Neural progenitor cell (in vitro differentiated cells): ENCODE measurements at regions not wholly inside any gene's neighbourhood (a gene's known extent, or its start where the extent isn't known, plus 50 kb on each side); places are given as distances from the start of the nearest gene placed in this dataset.
A peak's percentile ranks its signal among the peaks of the same experiment; 100 is the strongest.

Experiments
- DNase-seq: peaks from one replicate; pipeline ENCODE4 v3.0.0-alpha.2; 2016; ENCODE audit warnings: low spot score
- H2AFZ ChIP-seq: fragments of 200-600 bp; sonication (generic); replicated peaks from 2 replicates; pipeline ENCODE4 v1.6.1; 2016; ENCODE audit warnings: antibody characterized with exemption
- H3F3A ChIP-seq: fragments of 200-600 bp; sonication (generic); 2 replicates; pipeline ENCODE4 v1.6.1; 2016; ENCODE audit warnings: antibody characterized with exemption, low read depth
- H3K27ac ChIP-seq: fragments of 200-600 bp; sonication (generic); 2 replicates; pipeline ENCODE4 v1.5.1; 2016; ENCODE audit warnings: mild to moderate bottlenecking
- H3K27me3 ChIP-seq: fragments of 200-600 bp; sonication (generic); 2 replicates; pipeline ENCODE4 v1.6.1; 2016; ENCODE audit warnings: mild to moderate bottlenecking, moderate library complexity
- H3K36me3 ChIP-seq: fragments of 200-600 bp; sonication (generic); 2 replicates; pipeline ENCODE4 v1.5.1; 2016
- H3K4me1 ChIP-seq: fragments of 200-600 bp; sonication (generic); 2 replicates; pipeline ENCODE4 v1.6.1; 2016; ENCODE audit warnings: mixed run types
- H3K4me2 ChIP-seq: fragments of 200-600 bp; sonication (generic); 2 replicates; pipeline ENCODE4 v1.6.1; 2016
- H3K4me3 ChIP-seq: fragments of 200-600 bp; sonication (generic); 2 replicates; pipeline ENCODE4 v1.5.1; 2016
- H3K79me2 ChIP-seq: fragments of 200-600 bp; sonication (generic); 2 replicates; pipeline ENCODE4 v1.6.1; 2016; ENCODE audit warnings: low read depth
- H3K9ac ChIP-seq: fragments of 200-600 bp; sonication (generic); 2 replicates; pipeline ENCODE4 v1.6.1; 2016
- H3K9me3 ChIP-seq: fragments of 200-600 bp; sonication (generic); 2 replicates; pipeline ENCODE4 v1.5.1; 2016; ENCODE audit warnings: low read depth
- H4K20me1 ChIP-seq: fragments of 200-600 bp; sonication (generic); 2 replicates; pipeline ENCODE4 v1.6.1; 2016; ENCODE audit warnings: low read depth
- H3K27ac Mint-ChIP-seq: 3 replicates; pipeline ENCODE4 v1.8.0; 2021; ENCODE audit warnings: mixed read lengths
- H3K27me3 Mint-ChIP-seq: 2 replicates; pipeline ENCODE4 v1.8.0; 2022; ENCODE audit warnings: low read depth, mild to moderate bottlenecking, inconsistent platforms, moderate library complexity, mixed read lengths; ENCODE audit not compliant: insufficient read depth
- H3K36me3 Mint-ChIP-seq: 3 replicates; pipeline ENCODE4 v1.8.0; 2021; ENCODE audit warnings: mixed read lengths
- H3K4me1 Mint-ChIP-seq: 3 replicates; pipeline ENCODE4 v1.8.0; 2021; ENCODE audit warnings: mixed read lengths
- H3K4me3 Mint-ChIP-seq: 3 replicates; pipeline ENCODE4 v1.8.0; 2021; ENCODE audit warnings: mild to moderate bottlenecking, moderate library complexity, mixed read lengths
- H3K9me3 Mint-ChIP-seq: 3 replicates; pipeline ENCODE4 v1.8.0; 2020; ENCODE audit warnings: mixed read lengths
- EZH2 ChIP-seq: fragments of 200-600 bp; sonication (generic); IDR thresholded peaks from 2 replicates; pipeline ENCODE4 v1.6.1; 2017; ENCODE audit warnings: antibody characterized with exemption, mild to moderate bottlenecking, moderate library complexity
- EZH2phosphoT487 ChIP-seq: fragments of 200-600 bp; sonication (generic); IDR thresholded peaks from 2 replicates; pipeline ENCODE4 v1.6.1; 2017; ENCODE audit warnings: antibody characterized with exemption
- TF ChIP-seq, protein P1 (sequence below): fragments of 200-600 bp; sonication (generic); IDR thresholded peaks from 2 replicates; pipeline ENCODE4 v1.5.1; 2017; ENCODE audit warnings: antibody characterized with exemption, mild to moderate bottlenecking

DNA sequence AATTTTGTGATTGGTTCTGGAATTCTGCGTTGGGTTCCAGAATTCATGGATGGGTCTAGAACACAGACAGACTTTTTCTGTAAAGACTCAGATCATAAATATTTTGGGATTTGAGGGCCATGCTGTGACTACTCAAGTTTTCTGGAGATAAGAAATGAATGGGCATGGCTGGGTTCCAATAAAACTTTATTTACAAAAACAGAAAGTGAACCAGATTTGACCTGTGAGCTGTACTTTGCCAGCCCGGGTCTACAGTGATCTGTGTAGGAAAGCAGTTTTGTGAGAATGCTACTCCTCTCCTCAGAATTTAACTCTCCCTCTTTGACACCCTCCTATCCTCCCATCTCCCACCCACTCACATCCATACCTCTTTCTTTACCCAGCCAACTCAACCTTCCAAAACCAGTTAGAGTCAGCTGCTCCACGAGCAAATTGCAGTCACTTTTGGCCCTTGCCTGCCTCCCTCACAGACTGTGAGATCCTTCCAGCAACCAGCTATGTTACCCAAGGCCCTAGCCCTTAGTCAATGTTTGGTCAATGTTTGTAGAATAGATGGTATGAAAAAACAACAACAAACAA lies 312.8 kb upstream of the ZMIZ1 start:
- Histone ChIP-seq H3K4me2 (no peak overlapping the region), H3K4me1 (peaks cover 20% of the 10 kb centered on the region), H3K9ac (no peak overlapping the region), H3K4me3 (no peak overlapping the region), H3K36me3 (no peaks in the 10 kb centered on the region), H3K79me2 (no peaks in the 10 kb centered on the region), H4K20me1 (no peaks in the 10 kb centered on the region), H3K9me3 (no peaks in the 10 kb centered on the region), H3K27me3 (no peaks in the 10 kb centered on the region), H3K27ac (no peak overlapping the region), H3F3A (no peaks in the 10 kb centered on the region), H2AFZ (no peak overlapping the region)
- Mint-ChIP-seq H3K27me3 (peaks cover 17% of the 10 kb centered on the region), H3K4me1 (peaks cover 52% of the 10 kb centered on the region), H3K4me3 (no peak overlapping the region), H3K27ac (peak overlapping the region; percentile 70), H3K9me3 (no peaks in the 10 kb centered on the region), H3K36me3 (no peaks in the 10 kb centered on the region)
- DNase-seq = no peak
- TF ChIP-seq, protein P1, sequence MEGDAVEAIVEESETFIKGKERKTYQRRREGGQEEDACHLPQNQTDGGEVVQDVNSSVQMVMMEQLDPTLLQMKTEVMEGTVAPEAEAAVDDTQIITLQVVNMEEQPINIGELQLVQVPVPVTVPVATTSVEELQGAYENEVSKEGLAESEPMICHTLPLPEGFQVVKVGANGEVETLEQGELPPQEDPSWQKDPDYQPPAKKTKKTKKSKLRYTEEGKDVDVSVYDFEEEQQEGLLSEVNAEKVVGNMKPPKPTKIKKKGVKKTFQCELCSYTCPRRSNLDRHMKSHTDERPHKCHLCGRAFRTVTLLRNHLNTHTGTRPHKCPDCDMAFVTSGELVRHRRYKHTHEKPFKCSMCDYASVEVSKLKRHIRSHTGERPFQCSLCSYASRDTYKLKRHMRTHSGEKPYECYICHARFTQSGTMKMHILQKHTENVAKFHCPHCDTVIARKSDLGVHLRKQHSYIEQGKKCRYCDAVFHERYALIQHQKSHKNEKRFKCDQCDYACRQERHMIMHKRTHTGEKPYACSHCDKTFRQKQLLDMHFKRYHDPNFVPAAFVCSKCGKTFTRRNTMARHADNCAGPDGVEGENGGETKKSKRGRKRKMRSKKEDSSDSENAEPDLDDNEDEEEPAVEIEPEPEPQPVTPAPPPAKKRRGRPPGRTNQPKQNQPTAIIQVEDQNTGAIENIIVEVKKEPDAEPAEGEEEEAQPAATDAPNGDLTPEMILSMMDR = no peak
- TF ChIP-seq EZH2 (no peak), EZH2phosphoT487 (no peak)

DNA sequence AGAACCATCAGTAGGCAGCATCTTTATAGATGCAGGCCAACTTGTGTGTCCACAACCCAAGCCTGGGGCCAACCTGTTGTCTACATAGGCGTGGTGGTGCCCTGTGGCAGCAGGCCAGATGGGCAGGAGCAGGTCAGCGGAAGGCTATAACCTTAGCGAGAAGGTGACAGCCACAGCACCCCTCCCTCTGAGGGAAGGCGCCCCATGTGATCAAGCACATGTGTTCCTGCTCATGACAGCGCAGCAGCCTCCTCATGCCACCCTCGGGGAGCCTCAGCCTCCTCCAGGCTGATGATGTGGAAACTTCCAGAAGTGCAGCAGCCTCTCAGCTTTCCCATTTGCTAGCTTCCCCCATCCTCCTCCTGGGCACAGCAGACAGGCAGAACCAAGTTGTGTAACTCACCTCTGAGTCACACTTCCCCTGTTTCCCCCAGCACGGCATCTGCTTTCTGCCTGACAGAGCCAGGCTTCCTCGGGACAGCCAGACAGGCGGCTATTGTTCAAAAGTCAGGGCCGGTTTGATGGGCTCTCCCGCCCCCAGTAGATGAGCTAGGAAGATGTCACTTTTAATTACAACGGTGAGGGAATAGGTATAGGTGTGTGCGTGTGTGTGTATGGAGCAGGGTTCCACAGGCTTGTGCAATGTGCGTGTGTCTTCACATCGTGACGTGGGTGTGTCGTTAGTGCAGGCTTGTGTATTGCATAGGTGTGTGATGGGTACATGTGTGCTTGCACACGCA lies 312.0 kb upstream of the ZMIZ1 start:
- Histone ChIP-seq H2AFZ (no peak overlapping the region), H3K4me3 (no peak overlapping the region), H3F3A (no peaks in the 10 kb centered on the region), H3K27ac (no peak overlapping the region), H3K27me3 (no peaks in the 10 kb centered on the region), H3K36me3 (no peaks in the 10 kb centered on the region), H4K20me1 (no peaks in the 10 kb centered on the region), H3K79me2 (no peaks in the 10 kb centered on the region), H3K4me2 (no peak overlapping the region), H3K9ac (no peak overlapping the region), H3K9me3 (no peaks in the 10 kb centered on the region), H3K4me1 (peaks cover 20% of the 10 kb centered on the region)
- Mint-ChIP-seq H3K4me3 (no peak overlapping the region), H3K27me3 (peaks cover 18% of the 10 kb centered on the region), H3K4me1 (peaks cover 57% of the 10 kb centered on the region), H3K36me3 (no peaks in the 10 kb centered on the region), H3K9me3 (no peaks in the 10 kb centered on the region), H3K27ac (peak overlapping the region; percentile 33)
- DNase-seq = peak; percentile 44
- TF ChIP-seq, protein P1 = no peak
- TF ChIP-seq EZH2 = no peak
- no peak for TF ChIP-seq EZH2phosphoT487

DNA sequence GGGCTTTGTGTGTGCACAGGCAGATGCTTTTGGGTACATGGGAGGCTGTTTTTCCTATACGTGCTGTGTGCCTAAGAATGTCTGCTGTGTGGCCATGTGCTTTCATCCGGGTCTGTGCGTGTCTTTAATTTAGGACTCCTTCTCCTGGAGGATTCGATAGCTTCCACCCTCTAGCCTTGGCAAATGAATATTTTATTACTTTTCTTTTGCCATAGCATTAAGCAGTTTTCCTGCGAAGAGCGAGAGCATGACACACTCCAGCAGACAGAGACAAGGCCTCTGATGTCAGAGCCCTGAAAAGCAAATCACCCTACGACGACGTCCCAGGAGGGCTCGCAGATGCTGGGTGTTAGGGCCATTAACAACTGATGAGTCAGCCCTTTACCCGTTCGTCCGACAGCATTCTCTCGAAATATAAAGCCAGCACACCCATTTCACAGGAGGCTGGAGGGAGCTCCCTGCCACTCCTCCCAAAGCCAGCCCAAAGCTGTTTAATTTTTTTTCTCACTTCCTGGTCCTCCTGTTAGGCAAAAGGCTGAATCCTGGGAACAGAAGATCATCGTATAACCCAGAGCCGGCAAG lies 311.3 kb upstream of the ZMIZ1 start:
- Histone ChIP-seq H4K20me1 (no peaks in the 10 kb centered on the region), H3K27me3 (no peaks in the 10 kb centered on the region), H3K9ac (no peak overlapping the region), H3K79me2 (no peaks in the 10 kb centered on the region), H3K27ac (no peak overlapping the region), H3K36me3 (no peaks in the 10 kb centered on the region), H3K4me3 (no peak overlapping the region), H2AFZ (no peak overlapping the region), H3F3A (no peaks in the 10 kb centered on the region), H3K4me2 (no peak overlapping the region), H3K4me1 (peaks cover 20% of the 10 kb centered on the region), H3K9me3 (no peaks in the 10 kb centered on the region)
- H3K36me3 Mint-ChIP-seq = no peaks in the 10 kb centered on the region
- TF ChIP-seq, protein P1 = no peak
- TF ChIP-seq EZH2 (no peak), EZH2phosphoT487 (no peak)
- peaks cover 56% of the 10 kb centered on the region for H3K4me1 Mint-ChIP-seq
- H3K27me3 Mint-ChIP-seq = peaks cover 15% of the 10 kb centered on the region
- no peak overlapping the region for H3K4me3 Mint-ChIP-seq
- DNase-seq = no peak
- H3K27ac Mint-ChIP-seq = peak overlapping the region; percentile 33
- no peaks in the 10 kb centered on the region for H3K9me3 Mint-ChIP-seq
